ENCODE measurements at regions not wholly inside any gene's neighbourhood (a gene's known extent, or its start where the extent isn't known, plus 50 kb on each side); places are given as distances from the start of the nearest gene placed in this dataset.

DNA sequence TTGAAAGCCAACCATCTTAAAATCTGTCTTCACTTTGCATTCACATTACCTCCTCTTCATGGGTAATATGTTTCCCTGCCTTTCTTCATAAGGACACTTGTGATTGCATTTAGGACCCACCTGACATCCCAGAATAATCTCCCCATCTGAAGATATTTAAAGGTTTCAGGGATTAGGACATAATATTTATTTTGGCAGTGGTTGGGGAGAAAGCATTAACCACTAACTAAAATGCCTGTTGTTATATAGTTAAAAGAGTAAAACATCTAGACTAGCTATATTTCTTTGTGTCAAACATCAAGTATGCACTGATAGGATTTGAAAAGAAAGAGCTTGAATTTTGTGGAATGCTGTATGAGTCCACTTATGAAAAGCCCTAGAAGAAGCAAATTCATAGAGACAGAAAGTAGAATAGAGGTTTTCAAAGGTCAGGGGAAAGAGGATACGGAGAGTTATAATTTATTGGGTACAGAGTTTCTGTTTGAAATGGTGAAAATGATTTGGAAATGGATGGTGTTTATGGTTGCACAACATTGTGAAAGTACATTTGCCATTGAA is 457.7 kb upstream of the SPRY2 start:
- no peak for ATAC-seq (ENCODE audit: low read depth)

DNA sequence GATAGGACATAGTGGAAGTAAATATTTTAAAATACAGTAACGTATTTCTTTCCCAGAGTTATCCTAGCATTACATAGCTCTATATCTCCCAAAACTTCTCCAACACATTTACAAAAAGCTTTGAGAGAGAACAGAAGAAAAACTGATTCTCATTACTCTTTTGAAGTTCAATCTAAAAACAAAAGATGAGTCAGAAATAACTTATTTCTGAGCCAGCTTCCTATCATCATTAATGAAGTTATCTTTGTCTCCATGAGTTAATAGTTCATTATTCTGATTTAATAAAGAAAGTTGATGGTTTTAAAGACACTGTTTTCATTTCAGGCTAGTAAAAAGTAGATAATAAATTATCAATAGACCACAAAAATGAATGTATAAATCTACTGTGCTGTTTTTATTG is 446.7 kb upstream of the SPRY2 start:
- DNase-seq (ENCODE audit: low spot score), result no peak
- Histone ChIP-seq H3K36me3 (ENCODE audit: low read depth) (no peaks in the 10 kb centered on the region), H3K4me3 (ENCODE audit: severe bottlenecking) (no peak overlapping the region), H3K27ac (ENCODE audit: poor library complexity, severe bottlenecking) (no peak overlapping the region), H3K9me3 (ENCODE audit: severe bottlenecking) (no peaks in the 10 kb centered on the region), H3K27me3 (ENCODE audit: insufficient read depth, poor library complexity, severe bottlenecking) (no peaks in the 10 kb centered on the region), H3K4me1 (ENCODE audit: insufficient read depth, poor library complexity, severe bottlenecking) (no peaks in the 10 kb centered on the region)
- TF ChIP-seq, protein P1, sequence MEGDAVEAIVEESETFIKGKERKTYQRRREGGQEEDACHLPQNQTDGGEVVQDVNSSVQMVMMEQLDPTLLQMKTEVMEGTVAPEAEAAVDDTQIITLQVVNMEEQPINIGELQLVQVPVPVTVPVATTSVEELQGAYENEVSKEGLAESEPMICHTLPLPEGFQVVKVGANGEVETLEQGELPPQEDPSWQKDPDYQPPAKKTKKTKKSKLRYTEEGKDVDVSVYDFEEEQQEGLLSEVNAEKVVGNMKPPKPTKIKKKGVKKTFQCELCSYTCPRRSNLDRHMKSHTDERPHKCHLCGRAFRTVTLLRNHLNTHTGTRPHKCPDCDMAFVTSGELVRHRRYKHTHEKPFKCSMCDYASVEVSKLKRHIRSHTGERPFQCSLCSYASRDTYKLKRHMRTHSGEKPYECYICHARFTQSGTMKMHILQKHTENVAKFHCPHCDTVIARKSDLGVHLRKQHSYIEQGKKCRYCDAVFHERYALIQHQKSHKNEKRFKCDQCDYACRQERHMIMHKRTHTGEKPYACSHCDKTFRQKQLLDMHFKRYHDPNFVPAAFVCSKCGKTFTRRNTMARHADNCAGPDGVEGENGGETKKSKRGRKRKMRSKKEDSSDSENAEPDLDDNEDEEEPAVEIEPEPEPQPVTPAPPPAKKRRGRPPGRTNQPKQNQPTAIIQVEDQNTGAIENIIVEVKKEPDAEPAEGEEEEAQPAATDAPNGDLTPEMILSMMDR (IDR thresholded peaks at IDR 0.05; ENCODE audit: poor library complexity, severe bottlenecking), result no peak
- ATAC-seq (ENCODE audit: low read depth), result no peak

More for the DNA sequence above, 457.7 kb upstream of the SPRY2 start:
- no peak overlapping the region for H3K27ac ChIP-seq (ENCODE audit: poor library complexity, severe bottlenecking)
- no peaks in the 10 kb centered on the region for H3K36me3 ChIP-seq (ENCODE audit: low read depth)
- TF ChIP-seq, protein P1 (IDR thresholded peaks at IDR 0.05; ENCODE audit: poor library complexity, severe bottlenecking), result no peak
- H3K4me1 ChIP-seq (ENCODE audit: insufficient read depth, poor library complexity, severe bottlenecking), result no peaks in the 10 kb centered on the region
- no peak overlapping the region for H3K4me3 ChIP-seq (ENCODE audit: severe bottlenecking)
- no peak for DNase-seq (ENCODE audit: low spot score)
- H3K27me3 ChIP-seq (ENCODE audit: insufficient read depth, poor library complexity, severe bottlenecking), result no peaks in the 10 kb centered on the region
- no peaks in the 10 kb centered on the region for H3K9me3 ChIP-seq (ENCODE audit: severe bottlenecking)

DNA sequence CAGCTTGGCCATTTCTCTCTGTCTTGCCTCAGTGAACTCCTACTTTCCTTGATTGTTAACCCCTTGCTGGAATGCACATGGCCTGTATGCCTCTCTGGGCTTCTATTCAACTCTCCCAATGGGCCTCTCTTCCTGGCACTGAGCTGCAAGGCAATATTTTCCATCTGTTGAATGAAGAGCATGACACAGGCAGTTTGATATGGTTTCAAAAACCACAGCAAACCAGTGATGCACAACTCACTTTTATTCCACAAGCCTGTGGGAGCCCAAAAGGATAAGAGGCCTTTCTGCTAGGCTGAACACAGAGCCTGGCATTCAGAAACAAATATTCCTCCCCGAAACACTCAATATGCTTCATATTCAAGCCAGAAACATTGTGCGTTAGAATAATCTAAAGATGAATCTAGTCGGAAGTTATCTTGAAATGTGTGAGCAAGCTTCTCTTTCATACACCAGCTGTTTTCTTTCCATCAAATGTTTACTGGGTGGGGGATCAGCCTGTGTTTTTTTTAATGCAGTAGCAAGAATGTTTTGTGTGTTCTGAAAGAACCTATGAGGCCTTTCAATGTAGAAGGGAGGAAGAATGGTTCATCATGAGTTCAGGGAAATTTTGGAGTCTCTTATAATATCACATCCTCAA is 443.1 kb upstream of the SPRY2 start:
- Histone ChIP-seq H3K4me3 (ENCODE audit: severe bottlenecking) (no peak overlapping the region), H3K27ac (ENCODE audit: poor library complexity, severe bottlenecking) (no peak overlapping the region), H3K27me3 (ENCODE audit: insufficient read depth, poor library complexity, severe bottlenecking) (no peaks in the 10 kb centered on the region), H3K9me3 (ENCODE audit: severe bottlenecking) (no peaks in the 10 kb centered on the region), H3K4me1 (ENCODE audit: insufficient read depth, poor library complexity, severe bottlenecking) (no peaks in the 10 kb centered on the region), H3K36me3 (ENCODE audit: low read depth) (no peaks in the 10 kb centered on the region)
- DNase-seq (ENCODE audit: low spot score) (no peak), ATAC-seq (ENCODE audit: low read depth) (no peak)
- TF ChIP-seq, protein P1 (IDR thresholded peaks at IDR 0.05; ENCODE audit: poor library complexity, severe bottlenecking), result no peak

DNA sequence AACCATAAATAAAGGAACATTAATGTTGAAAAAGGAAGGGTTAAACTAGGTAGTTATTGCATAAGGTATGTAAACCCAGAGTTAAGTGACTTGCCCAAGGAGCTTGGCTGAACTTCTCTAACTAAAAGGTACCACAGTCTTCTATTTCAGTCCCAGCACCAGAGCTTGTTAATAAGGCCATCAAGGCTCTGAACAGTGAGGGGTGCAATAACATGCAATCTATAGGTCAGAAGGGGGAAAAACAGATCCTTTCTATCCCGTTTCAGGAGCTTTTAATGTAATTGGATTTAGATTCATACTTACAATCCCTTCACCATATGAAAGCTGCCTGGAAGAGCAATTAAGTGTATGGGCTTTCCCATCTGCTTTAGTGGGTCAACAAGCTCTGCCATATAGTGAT is 441.5 kb upstream of the SPRY2 start:
- ATAC-seq (ENCODE audit: low read depth), result no peak
- no peak for DNase-seq (ENCODE audit: low spot score)
- Histone ChIP-seq H3K4me1 (ENCODE audit: insufficient read depth, poor library complexity, severe bottlenecking) (peaks cover 9% of the 10 kb centered on the region), H3K27ac (ENCODE audit: poor library complexity, severe bottlenecking) (no peak overlapping the region), H3K4me3 (ENCODE audit: severe bottlenecking) (no peak overlapping the region), H3K9me3 (ENCODE audit: severe bottlenecking) (no peaks in the 10 kb centered on the region), H3K27me3 (ENCODE audit: insufficient read depth, poor library complexity, severe bottlenecking) (no peaks in the 10 kb centered on the region), H3K36me3 (ENCODE audit: low read depth) (no peaks in the 10 kb centered on the region)
- TF ChIP-seq, protein P1 (IDR thresholded peaks at IDR 0.05; ENCODE audit: poor library complexity, severe bottlenecking), result no peak

DNA sequence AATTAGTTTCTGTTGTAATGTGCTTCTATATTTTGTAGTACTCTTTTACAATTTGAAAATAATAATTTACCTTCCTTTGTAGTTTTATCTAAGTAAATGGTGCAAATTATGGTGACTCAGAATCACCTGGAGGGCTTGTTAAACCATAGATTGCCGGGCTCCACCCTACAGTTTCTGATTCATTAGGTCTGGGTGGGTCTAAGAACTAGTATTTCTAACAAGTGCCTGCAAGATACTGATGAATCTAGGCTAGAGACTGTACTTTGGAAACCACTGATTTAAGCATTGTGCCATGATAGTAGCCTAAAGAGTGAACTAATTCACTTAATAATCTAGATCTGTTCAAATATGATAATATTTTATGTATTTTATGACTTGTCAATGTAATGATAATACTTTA is 437.4 kb upstream of the SPRY2 start:
- DNase-seq (ENCODE audit: low spot score), result no peak
- Histone ChIP-seq H3K4me1 (ENCODE audit: insufficient read depth, poor library complexity, severe bottlenecking) (peaks cover 9% of the 10 kb centered on the region), H3K27ac (ENCODE audit: poor library complexity, severe bottlenecking) (no peak overlapping the region), H3K4me3 (ENCODE audit: severe bottlenecking) (no peak overlapping the region), H3K9me3 (ENCODE audit: severe bottlenecking) (no peaks in the 10 kb centered on the region), H3K27me3 (ENCODE audit: insufficient read depth, poor library complexity, severe bottlenecking) (no peaks in the 10 kb centered on the region), H3K36me3 (ENCODE audit: low read depth) (no peaks in the 10 kb centered on the region)
- peak; percentile 69 for ATAC-seq (ENCODE audit: low read depth)
- TF ChIP-seq, protein P1 (IDR thresholded peaks at IDR 0.05; ENCODE audit: poor library complexity, severe bottlenecking), result no peak
